ENCODE measurements at regions not wholly inside any gene's neighbourhood (a gene's known extent, or its start where the extent isn't known, plus 50 kb on each side); places are given as distances from the start of the nearest gene placed in this dataset.

- ChIA-PET CTCF (no interaction called here), POLR2A (ENCODE audit: unreplicated experiment) (no interaction called here)
- Histone ChIP-seq H3K4me3 (no peak overlapping the region), H3K9me3 (ENCODE audit: insufficient read depth, low read depth) (no peaks in the 10 kb centered on the region), H3K9me2 (ENCODE audit: insufficient read depth) (no peaks in the 10 kb centered on the region), H2AFZ (no peak overlapping the region), H3K4me2 (no peak overlapping the region), H3K79me2 (ENCODE audit: low read depth) (no peaks in the 10 kb centered on the region), H3K27ac (no peak overlapping the region), H3K27me3 (ENCODE audit: insufficient read depth, low read depth) (no peaks in the 10 kb centered on the region), H3K36me3 (ENCODE audit: low read depth) (no peaks in the 10 kb centered on the region), H3F3A (ENCODE audit: insufficient read depth, low read depth) (no peaks in the 10 kb centered on the region), H3K4me1 (replicated peaks; ENCODE audit: insufficient read depth) (no peaks in the 10 kb centered on the region), H4K20me1 (ENCODE audit: insufficient read depth) (no peaks in the 10 kb centered on the region)
- DNase-seq = no peak
- TF ChIP-seq CTCF (conservative IDR thresholded peaks at IDR 0.05) (no peak), EZH2 (IDR thresholded peaks at IDR 0.05; ENCODE audit: low read depth) (no peak)
- no TSS peak for BruUV-seq (replicated peaks)
- intact Hi-C loops (cut with micrococcal nuclease; ENCODE audit: unreplicated experiment) = no loop called here
Observed at GRCh38 chr14:48973151-48973550, 613.0 kb downstream of the RPS29 start.

DNA sequence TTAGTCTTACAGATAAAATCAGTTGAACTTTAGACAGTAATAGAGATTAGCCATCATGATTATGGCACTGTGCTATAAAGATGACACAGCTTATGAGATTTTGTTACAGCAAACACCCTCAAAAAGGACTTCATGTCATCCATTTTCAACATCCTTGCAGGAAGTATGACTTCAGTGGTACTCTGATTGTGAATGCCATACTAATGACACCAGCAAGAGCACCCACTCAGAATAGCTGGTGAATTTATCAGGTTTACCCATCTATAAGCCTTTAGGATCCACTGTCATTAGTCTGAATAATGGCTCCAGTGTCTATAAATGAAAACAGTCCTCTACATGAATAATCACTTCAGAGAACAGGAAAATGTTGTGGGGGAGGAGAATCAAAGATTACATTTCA lies 615.2 kb downstream of the RPS29 start:
- no peak overlapping the region for H3K27ac ChIP-seq
- H3K79me2 ChIP-seq (ENCODE audit: low read depth) = no peaks in the 10 kb centered on the region
- CTCF ChIA-PET = no interaction called here
- intact Hi-C loops (cut with micrococcal nuclease; ENCODE audit: unreplicated experiment) = no loop called here
- H3K9me2 ChIP-seq (ENCODE audit: insufficient read depth) = no peaks in the 10 kb centered on the region
- no peaks in the 10 kb centered on the region for H3F3A ChIP-seq (ENCODE audit: insufficient read depth, low read depth)
- H3K27me3 ChIP-seq (ENCODE audit: insufficient read depth, low read depth) = no peaks in the 10 kb centered on the region
- H3K4me2 ChIP-seq = no peak overlapping the region
- H3K9me3 ChIP-seq (ENCODE audit: insufficient read depth, low read depth) = no peaks in the 10 kb centered on the region
- H3K4me1 ChIP-seq (replicated peaks; ENCODE audit: insufficient read depth) = no peaks in the 10 kb centered on the region
- no peaks in the 10 kb centered on the region for H4K20me1 ChIP-seq (ENCODE audit: insufficient read depth)
- TF ChIP-seq EZH2 (IDR thresholded peaks at IDR 0.05; ENCODE audit: low read depth) (no peak), CTCF (conservative IDR thresholded peaks at IDR 0.05) (no peak)
- H3K4me3 ChIP-seq = no peak overlapping the region
- DNase-seq = no peak
- H3K36me3 ChIP-seq (ENCODE audit: low read depth) = no peaks in the 10 kb centered on the region
- POLR2A ChIA-PET (ENCODE audit: unreplicated experiment) = no interaction called here
- BruUV-seq (replicated peaks) = no TSS peak
- H2AFZ ChIP-seq = no peak overlapping the region

DNA sequence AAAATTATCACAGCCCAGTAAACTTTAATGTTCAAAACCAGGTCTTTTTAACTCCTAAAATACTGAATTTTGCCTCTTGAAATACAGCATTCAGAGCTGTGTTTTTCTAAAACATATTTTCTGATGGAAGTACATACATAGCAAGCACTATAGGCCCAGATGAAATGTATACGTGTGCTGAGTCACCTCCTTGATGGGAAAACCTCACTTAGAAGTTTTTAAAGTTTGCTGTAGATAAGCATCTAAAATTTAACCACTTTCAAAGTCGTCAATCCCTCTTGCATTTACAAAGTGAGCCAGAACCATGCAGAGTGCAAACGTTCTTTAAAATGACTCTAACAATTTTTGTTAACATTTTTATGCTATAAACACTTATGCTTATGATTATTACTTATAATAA lies 618.8 kb downstream of the RPS29 start:
- H3K4me1 ChIP-seq (replicated peaks; ENCODE audit: insufficient read depth) = no peaks in the 10 kb centered on the region
- H4K20me1 ChIP-seq (ENCODE audit: insufficient read depth) = no peaks in the 10 kb centered on the region
- no peaks in the 10 kb centered on the region for H3K9me2 ChIP-seq (ENCODE audit: insufficient read depth)
- H3K4me3 ChIP-seq = no peak overlapping the region
- CTCF ChIA-PET = no interaction called here
- H3K36me3 ChIP-seq (ENCODE audit: low read depth) = no peaks in the 10 kb centered on the region
- H3K27ac ChIP-seq = no peak overlapping the region
- no peak overlapping the region for H2AFZ ChIP-seq
- POLR2A ChIA-PET (ENCODE audit: unreplicated experiment) = no interaction called here
- H3K79me2 ChIP-seq (ENCODE audit: low read depth) = no peaks in the 10 kb centered on the region
- intact Hi-C loops (cut with micrococcal nuclease; ENCODE audit: unreplicated experiment) = no loop called here
- H3F3A ChIP-seq (ENCODE audit: insufficient read depth, low read depth) = no peaks in the 10 kb centered on the region
- DNase-seq = no peak
- TF ChIP-seq EZH2 (IDR thresholded peaks at IDR 0.05; ENCODE audit: low read depth) (no peak), CTCF (conservative IDR thresholded peaks at IDR 0.05) (no peak)
- H3K27me3 ChIP-seq (ENCODE audit: insufficient read depth, low read depth) = no peaks in the 10 kb centered on the region
- no TSS peak for BruUV-seq (replicated peaks)
- H3K9me3 ChIP-seq (ENCODE audit: insufficient read depth, low read depth) = no peaks in the 10 kb centered on the region
- H3K4me2 ChIP-seq = no peak overlapping the region

All from PC-9 (cell line).